ENCODE measurements at regions not wholly inside any gene's neighbourhood (a gene's known extent, or its start where the extent isn't known, plus 50 kb on each side); places are given as distances from the start of the nearest gene placed in this dataset.

GRCh38 chr4:167616476-167616875 is 382.2 kb upstream of the SPOCK3 start:
- ChIA-PET POLR2A (no interaction called here), CTCF (no interaction called here), RAD21 (ENCODE audit: low non-redundant PET in 1 of 2, low total read pairs in 2 of 2, uncharacterized antibody in 2 of 2, unreplicated experiment in 2 of 2) (no interaction called here)
- no peak for TF ChIP-seq ZFX (IDR thresholded peaks at IDR 0.05)
- TF ChIP-seq MAX (IDR thresholded peaks at IDR 0.05) = no peak
- no peak for TF ChIP-seq POLR2AphosphoS5 (IDR thresholded peaks at IDR 0.05; ENCODE audit: low read depth, low read length)
- TF ChIP-seq ATF3 (IDR thresholded peaks at IDR 0.05) = no peak
- no peak for TF ChIP-seq EZH2phosphoT487 (IDR thresholded peaks at IDR 0.05; ENCODE audit: borderline replicate concordance)
- no peak for TF ChIP-seq FOSL1 (IDR thresholded peaks at IDR 0.05; ENCODE audit: low read depth)
- no peak for TF ChIP-seq YY1 (IDR thresholded peaks at IDR 0.05; ENCODE audit: extremely low read depth, insufficient replicate concordance, low read depth, low read length)
- no peak for TF ChIP-seq EZH2 (IDR thresholded peaks at IDR 0.05)
- TF ChIP-seq TCF7L2 (IDR thresholded peaks at IDR 0.05; ENCODE audit: borderline replicate concordance, extremely low read depth, insufficient read depth, insufficient read length) = no peak
- TF ChIP-seq SIN3A (IDR thresholded peaks at IDR 0.05; ENCODE audit: low read depth) = no peak
- no peak for TF ChIP-seq JUND (IDR thresholded peaks at IDR 0.05)
- TF ChIP-seq EGR1 (IDR thresholded peaks at IDR 0.05; ENCODE audit: low read depth) = no peak
- no peak for TF ChIP-seq RAD21 (IDR thresholded peaks at IDR 0.05; ENCODE audit: low read depth)
- TF ChIP-seq ZBTB33 (IDR thresholded peaks at IDR 0.05; ENCODE audit: extremely low read depth, insufficient replicate concordance, low read length) = no peak
- TF ChIP-seq SRF (IDR thresholded peaks at IDR 0.05; ENCODE audit: low read depth) = no peak
- no peak for TF ChIP-seq CEBPB (IDR thresholded peaks at IDR 0.05; ENCODE audit: low read depth)
- TF ChIP-seq POLR2A (IDR thresholded peaks at IDR 0.05; ENCODE audit: borderline replicate concordance, extremely low read depth, insufficient read depth, insufficient read length) = no peak
- no peak for TF ChIP-seq CTCF (IDR thresholded peaks at IDR 0.05 in 2 of 3, conservative IDR thresholded peaks at IDR 0.05 in 1 of 3; ENCODE audit: borderline replicate concordance in 1 of 3, insufficient read depth in 1 of 3, low read depth in 2 of 3, low read length in 2 of 3)
- no peak for TF ChIP-seq SP1 (IDR thresholded peaks at IDR 0.05; ENCODE audit: low read depth)
- no peak for TF ChIP-seq REST (IDR thresholded peaks at IDR 0.05; ENCODE audit: low read depth)
- Histone ChIP-seq H3K9ac (ENCODE audit: low read length) (no peak overlapping the region), H4K20me1 (ENCODE audit: insufficient read depth) (no peaks in the 10 kb centered on the region), H3K27ac (ENCODE audit: low read depth, low read length) (no peak overlapping the region), H2AFZ (ENCODE audit: low read depth, low read length, poor library complexity, severe bottlenecking) (no peak overlapping the region), H3K4me1 (ENCODE audit: control insufficient read depth in 1 of 2, insufficient read depth in 2 of 2, low read length in 2 of 2) (no peaks in the 10 kb centered on the region), H3K36me3 (ENCODE audit: control insufficient read depth in 1 of 2, insufficient read depth in 2 of 2, low read length in 2 of 2) (no peaks in the 10 kb centered on the region), H3K79me2 (ENCODE audit: insufficient read depth, low read length) (no peaks in the 10 kb centered on the region), H3K9me2 (ENCODE audit: insufficient read depth) (no peaks in the 10 kb centered on the region), H3K9me3 (ENCODE audit: control insufficient read depth in 1 of 2, insufficient read depth in 1 of 2, low read depth in 1 of 2, low read length in 2 of 2) (no peaks in the 10 kb centered on the region), H3K4me2 (ENCODE audit: low read length) (no peak overlapping the region), H3K4me3 (replicated peaks in 1 of 2; ENCODE audit: low read depth in 1 of 2, low read length in 2 of 2) (no peak overlapping the region), H3K27me3 (ENCODE audit: insufficient read depth, low read length) (no peaks in the 10 kb centered on the region)
- intact Hi-C loops (cut with micrococcal nuclease) = no loop called here
- BruUV-seq (replicated peaks) = no TSS peak
- ATAC-seq = no peak
- DNase-seq (ENCODE audit: low read depth, low spot score) = no peak

Measured in HCT116 (cell line).